Vagina (tissue), 2 donors: ENCODE measurements at regions not wholly inside any gene's neighbourhood (a gene's known extent, or its start where the extent isn't known, plus 50 kb on each side); places are given as distances from the start of the nearest gene placed in this dataset.

Experiments
- POLR2A ChIP-seq, 2 donors: fragments of 450-650 bp; IDR thresholded peaks; one replicate each; pipeline ENCODE4 v1.6.1; 2017; ENCODE audit warnings: antibody characterized with exemption in 2 of 2, mild to moderate bottlenecking in 2 of 2, moderate library complexity in 2 of 2
- TF ChIP-seq, protein P1 (sequence below), 3 experiments: fragments of 450-650 bp in 2 of 3; fragments of 200-600 bp in 1 of 3; sonication (generic) in 1 of 3; IDR thresholded peaks; one replicate each; pipeline ENCODE4 v1.5.1; 2017 to 2019; ENCODE audit warnings: antibody characterized with exemption in 3 of 3, mild to moderate bottlenecking in 2 of 3, moderate library complexity in 2 of 3

DNA sequence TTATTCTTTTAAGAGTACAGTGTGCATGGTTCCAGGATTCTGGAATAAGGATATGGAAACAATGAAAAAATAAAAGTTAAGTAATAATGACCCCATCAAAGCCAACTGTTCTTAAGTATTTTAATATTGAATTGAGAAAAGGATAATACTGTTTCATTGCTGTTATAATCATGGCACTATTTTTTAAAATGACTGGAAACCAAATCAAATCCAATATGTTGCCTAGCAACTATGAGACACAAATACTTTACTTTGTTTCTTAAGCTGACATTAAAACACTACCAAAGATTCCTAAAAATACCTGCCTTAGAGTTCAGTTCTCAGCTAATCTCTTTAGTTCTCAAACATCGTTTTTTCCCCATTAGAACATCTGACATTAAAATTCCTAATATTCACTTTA lies 66.4 kb upstream of the OTOGL start:
- TF ChIP-seq, protein P1, sequence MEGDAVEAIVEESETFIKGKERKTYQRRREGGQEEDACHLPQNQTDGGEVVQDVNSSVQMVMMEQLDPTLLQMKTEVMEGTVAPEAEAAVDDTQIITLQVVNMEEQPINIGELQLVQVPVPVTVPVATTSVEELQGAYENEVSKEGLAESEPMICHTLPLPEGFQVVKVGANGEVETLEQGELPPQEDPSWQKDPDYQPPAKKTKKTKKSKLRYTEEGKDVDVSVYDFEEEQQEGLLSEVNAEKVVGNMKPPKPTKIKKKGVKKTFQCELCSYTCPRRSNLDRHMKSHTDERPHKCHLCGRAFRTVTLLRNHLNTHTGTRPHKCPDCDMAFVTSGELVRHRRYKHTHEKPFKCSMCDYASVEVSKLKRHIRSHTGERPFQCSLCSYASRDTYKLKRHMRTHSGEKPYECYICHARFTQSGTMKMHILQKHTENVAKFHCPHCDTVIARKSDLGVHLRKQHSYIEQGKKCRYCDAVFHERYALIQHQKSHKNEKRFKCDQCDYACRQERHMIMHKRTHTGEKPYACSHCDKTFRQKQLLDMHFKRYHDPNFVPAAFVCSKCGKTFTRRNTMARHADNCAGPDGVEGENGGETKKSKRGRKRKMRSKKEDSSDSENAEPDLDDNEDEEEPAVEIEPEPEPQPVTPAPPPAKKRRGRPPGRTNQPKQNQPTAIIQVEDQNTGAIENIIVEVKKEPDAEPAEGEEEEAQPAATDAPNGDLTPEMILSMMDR (IDR thresholded peaks at IDR 0.05) = no peak
- TF ChIP-seq POLR2A (IDR thresholded peaks at IDR 0.05) = no peak
